ENCODE measurements at regions not wholly inside any gene's neighbourhood (a gene's known extent, or its start where the extent isn't known, plus 50 kb on each side); places are given as distances from the start of the nearest gene placed in this dataset.

DNA sequence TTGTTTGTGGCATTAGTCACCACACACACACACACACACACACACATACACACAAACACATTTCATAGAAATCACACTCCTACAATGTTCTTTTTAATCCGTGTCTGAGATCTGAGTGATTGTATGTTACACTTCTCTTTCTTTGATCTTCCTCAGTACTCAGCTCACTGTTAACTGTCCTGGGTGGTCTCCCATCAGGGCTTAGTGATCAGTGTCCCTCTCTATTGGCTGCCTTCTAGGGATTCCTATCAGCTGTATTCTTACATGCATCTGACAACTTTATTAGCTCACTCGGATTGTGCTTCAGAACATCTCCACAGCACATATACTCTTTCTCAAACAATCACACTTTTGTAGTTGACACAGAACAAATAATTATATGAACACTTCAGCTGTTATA is 170.2 kb upstream of the POU5F2 start:
- no peak for TF ChIP-seq RAD21 (IDR thresholded peaks at IDR 0.05; ENCODE audit: low read depth)
- TF ChIP-seq, protein P1, sequence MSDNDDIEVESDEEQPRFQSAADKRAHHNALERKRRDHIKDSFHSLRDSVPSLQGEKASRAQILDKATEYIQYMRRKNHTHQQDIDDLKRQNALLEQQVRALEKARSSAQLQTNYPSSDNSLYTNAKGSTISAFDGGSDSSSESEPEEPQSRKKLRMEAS (IDR thresholded peaks at IDR 0.05): no peak
- no peak for TF ChIP-seq EGR1 (IDR thresholded peaks at IDR 0.05)
- no peak for TF ChIP-seq EP300 (IDR thresholded peaks at IDR 0.05; ENCODE audit: borderline replicate concordance)
- TF ChIP-seq YY1 (IDR thresholded peaks at IDR 0.05; ENCODE audit: low read depth): no peak
- TF ChIP-seq, protein P2, sequence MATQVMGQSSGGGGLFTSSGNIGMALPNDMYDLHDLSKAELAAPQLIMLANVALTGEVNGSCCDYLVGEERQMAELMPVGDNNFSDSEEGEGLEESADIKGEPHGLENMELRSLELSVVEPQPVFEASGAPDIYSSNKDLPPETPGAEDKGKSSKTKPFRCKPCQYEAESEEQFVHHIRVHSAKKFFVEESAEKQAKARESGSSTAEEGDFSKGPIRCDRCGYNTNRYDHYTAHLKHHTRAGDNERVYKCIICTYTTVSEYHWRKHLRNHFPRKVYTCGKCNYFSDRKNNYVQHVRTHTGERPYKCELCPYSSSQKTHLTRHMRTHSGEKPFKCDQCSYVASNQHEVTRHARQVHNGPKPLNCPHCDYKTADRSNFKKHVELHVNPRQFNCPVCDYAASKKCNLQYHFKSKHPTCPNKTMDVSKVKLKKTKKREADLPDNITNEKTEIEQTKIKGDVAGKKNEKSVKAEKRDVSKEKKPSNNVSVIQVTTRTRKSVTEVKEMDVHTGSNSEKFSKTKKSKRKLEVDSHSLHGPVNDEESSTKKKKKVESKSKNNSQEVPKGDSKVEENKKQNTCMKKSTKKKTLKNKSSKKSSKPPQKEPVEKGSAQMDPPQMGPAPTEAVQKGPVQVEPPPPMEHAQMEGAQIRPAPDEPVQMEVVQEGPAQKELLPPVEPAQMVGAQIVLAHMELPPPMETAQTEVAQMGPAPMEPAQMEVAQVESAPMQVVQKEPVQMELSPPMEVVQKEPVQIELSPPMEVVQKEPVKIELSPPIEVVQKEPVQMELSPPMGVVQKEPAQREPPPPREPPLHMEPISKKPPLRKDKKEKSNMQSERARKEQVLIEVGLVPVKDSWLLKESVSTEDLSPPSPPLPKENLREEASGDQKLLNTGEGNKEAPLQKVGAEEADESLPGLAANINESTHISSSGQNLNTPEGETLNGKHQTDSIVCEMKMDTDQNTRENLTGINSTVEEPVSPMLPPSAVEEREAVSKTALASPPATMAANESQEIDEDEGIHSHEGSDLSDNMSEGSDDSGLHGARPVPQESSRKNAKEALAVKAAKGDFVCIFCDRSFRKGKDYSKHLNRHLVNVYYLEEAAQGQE (IDR thresholded peaks at IDR 0.05; ENCODE audit: low read depth): no peak
- no peak for TF ChIP-seq CEBPB (IDR thresholded peaks at IDR 0.05)
- TF ChIP-seq TAF1 (IDR thresholded peaks at IDR 0.05; ENCODE audit: low read depth): no peak
- TF ChIP-seq, protein P3, sequence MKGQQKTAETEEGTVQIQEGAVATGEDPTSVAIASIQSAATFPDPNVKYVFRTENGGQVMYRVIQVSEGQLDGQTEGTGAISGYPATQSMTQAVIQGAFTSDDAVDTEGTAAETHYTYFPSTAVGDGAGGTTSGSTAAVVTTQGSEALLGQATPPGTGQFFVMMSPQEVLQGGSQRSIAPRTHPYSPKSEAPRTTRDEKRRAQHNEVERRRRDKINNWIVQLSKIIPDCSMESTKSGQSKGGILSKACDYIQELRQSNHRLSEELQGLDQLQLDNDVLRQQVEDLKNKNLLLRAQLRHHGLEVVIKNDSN (IDR thresholded peaks at IDR 0.05): no peak
- TF ChIP-seq CREB1 (IDR thresholded peaks at IDR 0.05; ENCODE audit: low read depth): no peak
- TF ChIP-seq NFIC (IDR thresholded peaks at IDR 0.05): no peak
- no peak for TF ChIP-seq TEAD4 (IDR thresholded peaks at IDR 0.05)
- no peak for TF ChIP-seq TCF12 (IDR thresholded peaks at IDR 0.05; ENCODE audit: low read depth)
- TF ChIP-seq FOXM1 (IDR thresholded peaks at IDR 0.05; ENCODE audit: borderline replicate concordance, low read depth): no peak
